HCEC 1CT (cell line): ENCODE measurements at regions not wholly inside any gene's neighbourhood (a gene's known extent, or its start where the extent isn't known, plus 50 kb on each side); places are given as distances from the start of the nearest gene placed in this dataset.
"Not testable (repeated sequence)": the region's sequence is repeated elsewhere in the genome, so short reads cannot be mapped to it uniquely, and the experiment has no call there.

Experiments used
- DNase-seq: peaks from one replicate; pipeline ENCODE4 v3.0.0-alpha.2; 2017

- peak; percentile 1 for DNase-seq
Measured at GRCh38 chr9:97176206-97176605, 131.3 kb upstream of the CCDC180 start.

- DNase-seq = not testable (repeated sequence)
Measured at GRCh38 chr9:97168174-97168573, 129.2 kb upstream of the CTSV start.

- not testable (repeated sequence) for DNase-seq
Measured at GRCh38 chr9:97166496-97167138, 127.7 kb upstream of the CTSV start.

GRCh38 chr9:97160255-97160654, 121.3 kb upstream of the CTSV start:
- no peak for DNase-seq

- DNase-seq = not testable (repeated sequence)
Measured at GRCh38 chr9:97158722-97159121, 119.8 kb upstream of the CTSV start.

GRCh38 chr9:97155441-97155840, 116.5 kb upstream of the CTSV start:
- DNase-seq = not testable (repeated sequence)

- DNase-seq = no peak
Measured at GRCh38 chr9:97153967-97154366, 115.0 kb upstream of the CTSV start.

- not testable (repeated sequence) for DNase-seq
Measured at GRCh38 chr9:97153160-97153559, 114.2 kb upstream of the CTSV start.

GRCh38 chr9:97150471-97150870, 111.5 kb upstream of the CTSV start:
- not testable (repeated sequence) for DNase-seq

GRCh38 chr9:97148428-97148827, 109.5 kb upstream of the CTSV start:
- DNase-seq = not testable (repeated sequence)

- DNase-seq = not testable (repeated sequence)
Measured at GRCh38 chr9:97145680-97146079, 106.7 kb upstream of the CTSV start.

- DNase-seq = no peak
Measured at GRCh38 chr9:97140566-97140965, 101.6 kb upstream of the CTSV start.

- no peak for DNase-seq
Measured at GRCh38 chr9:97136421-97136820, 97.5 kb upstream of the CTSV start.

GRCh38 chr9:97133966-97134365, 95.0 kb upstream of the CTSV start:
- DNase-seq = not testable (repeated sequence)

GRCh38 chr9:97132865-97133264, 93.9 kb upstream of the CTSV start:
- no peak for DNase-seq

GRCh38 chr9:97130864-97131263, 91.9 kb upstream of the CTSV start:
- not testable (repeated sequence) for DNase-seq

GRCh38 chr9:97130387-97130786, 91.4 kb upstream of the CTSV start:
- not testable (repeated sequence) for DNase-seq

- DNase-seq = no peak
Measured at GRCh38 chr9:97128919-97129318, 90.0 kb upstream of the CTSV start.

- DNase-seq = no peak
Measured at GRCh38 chr9:97124256-97124655, 85.3 kb upstream of the CTSV start.

GRCh38 chr9:97110696-97111095, 71.8 kb upstream of the CTSV start:
- no peak for DNase-seq

GRCh38 chr9:97109194-97109811, 70.4 kb upstream of the CTSV start:
- peak; percentile 38 for DNase-seq

- not testable (repeated sequence) for DNase-seq
Measured at GRCh38 chr9:97105220-97105619, 66.3 kb upstream of the CTSV start.

- not testable (repeated sequence) for DNase-seq
Measured at GRCh38 chr9:97103613-97104383, 64.9 kb upstream of the CTSV start.

GRCh38 chr9:97099540-97099939, 60.6 kb upstream of the CTSV start:
- DNase-seq = not testable (repeated sequence)
